DOHH2 (cell line): ENCODE measurements at regions not wholly inside any gene's neighbourhood (a gene's known extent, or its start where the extent isn't known, plus 50 kb on each side); places are given as distances from the start of the nearest gene placed in this dataset.

Source experiments
- CTCF ChIP-seq: fragments of 200-600 bp; sonication (generic); IDR thresholded peaks from one replicate; pipeline ENCODE4 v1.5.1; 2014; ENCODE audit warnings: antibody characterized with exemption, mild to moderate bottlenecking, low read depth, low read length; ENCODE audit not compliant: poor library complexity, severe bottlenecking
- EZH2phosphoT487 ChIP-seq: fragments of 200-600 bp; sonication (generic); IDR thresholded peaks from 2 replicates; pipeline ENCODE4 v1.6.1; 2017; ENCODE audit warnings: borderline replicate concordance, mild to moderate bottlenecking, antibody characterized with exemption, low read length, moderate library complexity, mixed read lengths

GRCh38 chr12:18923721-18924120 is 185.8 kb downstream of the CAPZA3 start:
- TF ChIP-seq CTCF (no peak), EZH2phosphoT487 (no peak)
